T-helper 1 cell treated with Interleukin-12 subunit alpha and Interleukin-12 subunit beta and Interleukin-4 antibody, amounts not matched to agents 30 ng/mL and 1 ng/mL, for 36 hours (primary cell): ENCODE measurements at regions not wholly inside any gene's neighbourhood (a gene's known extent, or its start where the extent isn't known, plus 50 kb on each side); places are given as distances from the start of the nearest gene placed in this dataset.

Experiments used
- intact Hi-C: fragments of 100-400 bp; cut with micrococcal nuclease; formaldehyde crosslinking; loops from one replicate; pipeline ENCODE4 v1.15.1; 2024

DNA sequence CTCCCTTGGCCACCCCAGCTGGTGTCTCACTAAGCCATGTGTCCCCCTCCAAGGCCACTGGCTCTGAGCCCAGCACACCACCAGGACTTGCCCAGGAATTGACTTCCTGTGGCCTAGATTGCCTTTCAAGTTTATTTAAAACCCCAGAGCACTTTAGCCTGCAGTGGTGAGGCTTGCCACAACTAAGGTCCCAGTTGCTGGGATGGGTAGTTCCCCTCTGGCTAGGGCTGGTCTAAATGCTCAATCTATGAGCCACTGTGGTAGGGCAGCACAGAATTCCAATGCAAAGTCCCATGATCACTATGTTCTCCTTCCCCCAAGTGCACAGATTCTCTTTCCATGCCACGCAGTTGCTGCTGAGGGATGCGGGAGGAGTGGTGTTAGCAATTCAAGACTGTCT lies 61.1 kb upstream of the HCCS start:
- intact Hi-C loops: no loop called here

DNA sequence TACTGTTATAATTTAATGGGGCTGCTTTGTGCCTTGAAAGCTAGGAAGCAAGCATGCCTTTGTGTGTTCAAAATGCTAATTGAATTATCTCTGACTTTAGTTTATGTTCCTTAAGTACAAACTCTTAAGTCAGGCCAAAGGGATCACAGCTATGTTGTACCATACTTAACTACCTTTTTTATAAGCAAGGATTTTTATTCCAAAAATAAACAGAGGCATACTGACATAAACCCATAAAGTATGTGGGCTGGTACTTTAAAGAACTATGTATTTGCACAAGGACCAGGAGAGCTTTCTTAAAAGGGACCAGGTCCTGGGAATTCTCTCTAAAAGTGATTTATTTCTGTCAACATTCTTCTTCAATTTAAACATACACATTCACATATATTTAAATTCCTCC lies 57.8 kb upstream of the HCCS start:
- intact Hi-C loops: no loop called here

DNA sequence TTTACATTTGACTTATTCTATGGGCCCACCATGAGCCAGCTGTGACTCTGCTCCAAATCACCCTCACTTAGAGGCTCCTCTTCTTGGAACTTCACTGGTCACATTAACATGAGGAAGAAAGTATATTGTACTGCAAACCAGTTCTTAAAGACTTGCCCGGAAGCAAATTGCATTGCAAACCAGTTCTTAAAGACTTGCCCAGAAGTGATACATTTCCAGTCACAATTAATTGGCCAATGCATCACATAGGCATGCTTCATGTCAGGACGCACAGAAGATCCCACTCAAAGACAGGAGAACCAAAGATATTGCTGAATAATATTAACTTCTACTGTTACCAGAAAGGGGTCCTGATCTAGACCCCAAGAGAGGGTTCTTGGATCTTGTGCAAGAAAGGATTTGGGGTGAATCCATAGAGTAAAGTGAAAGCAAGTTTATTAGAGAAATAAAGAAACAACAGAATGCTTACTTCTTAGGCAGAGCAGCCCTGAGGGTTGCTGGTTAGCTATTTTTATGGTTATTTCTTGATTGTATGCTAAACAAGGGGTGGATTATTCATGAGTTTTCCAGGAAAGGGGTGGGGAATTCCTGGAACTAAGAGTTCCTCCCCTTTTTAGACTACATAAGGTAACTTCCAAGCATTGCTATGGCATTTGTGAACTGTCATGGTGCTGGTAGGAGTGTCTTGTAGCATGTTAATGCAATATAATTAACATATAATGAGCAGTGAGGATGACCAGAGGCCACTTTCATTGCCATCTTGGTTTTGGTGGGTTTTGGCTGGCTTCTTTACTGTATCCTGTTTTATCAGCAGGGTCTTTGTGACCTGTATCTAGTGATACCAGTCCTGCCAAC lies 54.6 kb upstream of the HCCS start:
- intact Hi-C loops: no loop called here

DNA sequence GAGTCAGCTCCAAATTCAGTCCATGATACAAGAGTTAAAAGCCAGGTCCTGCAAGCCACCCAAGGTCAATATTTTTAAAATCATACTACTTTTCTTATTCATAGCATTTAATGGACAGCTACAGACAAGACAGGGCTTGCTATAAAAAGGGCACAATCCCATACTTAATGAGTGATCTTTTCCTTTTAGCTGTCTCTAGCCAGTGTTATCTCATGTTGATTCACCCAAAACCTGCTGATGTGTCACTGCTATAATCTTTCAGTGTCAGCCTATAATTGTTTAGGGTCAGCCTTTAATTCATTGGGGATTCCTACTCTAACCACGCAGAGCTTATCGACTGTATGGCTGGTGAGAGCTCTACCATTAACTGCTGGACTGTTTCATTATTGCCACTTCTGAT lies 51.2 kb upstream of the HCCS start:
- intact Hi-C loops: no loop called here
